Thymus (tissue), 11 donors: ENCODE measurements at regions not wholly inside any gene's neighbourhood (a gene's known extent, or its start where the extent isn't known, plus 50 kb on each side); places are given as distances from the start of the nearest gene placed in this dataset.
"Not testable (repeated sequence)": the region's sequence is repeated elsewhere in the genome, so short reads cannot be mapped to it uniquely, and the experiment has no call there.

Experiments used
- DNase-seq, 9 donors: peaks; one replicate each; pipeline ENCODE4 v3.0.0-alpha.2; 2013; ENCODE audit warnings: low spot score in 9 of 9, low read depth in 6 of 9, missing footprints in 1 of 9
- H3K27ac ChIP-seq, 2 donors: one replicate each; pipeline ENCODE4 v1.5.1; 2013; ENCODE audit warnings: control low read depth in 1 of 2, low read depth in 1 of 2, low read length in 1 of 2, mild to moderate bottlenecking in 1 of 2, moderate library complexity in 1 of 2
- H3K27me3 ChIP-seq, 2 donors: one replicate each; pipeline ENCODE4 v1.5.1; 2013; ENCODE audit warnings: low read length in 1 of 2; ENCODE audit not compliant: control insufficient read depth in 2 of 2, insufficient read depth in 1 of 2
- H3K36me3 ChIP-seq, 2 donors: one replicate each; pipeline ENCODE4 v1.5.1; 2013; ENCODE audit warnings: low read length in 1 of 2, mild to moderate bottlenecking in 1 of 2, moderate library complexity in 1 of 2; ENCODE audit not compliant: control insufficient read depth in 2 of 2, insufficient read depth in 2 of 2
- H3K4me1 ChIP-seq, 2 donors: one replicate each; pipeline ENCODE4 v1.5.1; 2013; ENCODE audit warnings: low read length in 2 of 2; ENCODE audit not compliant: control insufficient read depth in 2 of 2, insufficient read depth in 2 of 2
- H3K4me3 ChIP-seq, 2 donors: one replicate each; pipeline ENCODE4 v1.5.1; 2013; ENCODE audit warnings: low read length in 2 of 2, control low read depth in 1 of 2, mild to moderate bottlenecking in 1 of 2
- H3K9me3 ChIP-seq, 2 donors: one replicate each; pipeline ENCODE4 v1.5.1; 2013; ENCODE audit warnings: low read length in 1 of 2, mild to moderate bottlenecking in 1 of 2; ENCODE audit not compliant: control insufficient read depth in 2 of 2, insufficient read depth in 1 of 2
- WGBS: extraction: QIAGEN DNeasy Blood & Tissue Kit; methylation state at CpG from one replicate; pipeline ENCODE4 v1.1.7; 2013; 5-methylcytosine and 5-hydroxymethylcytosine counted together
- donor health status: healthy.

- WGBS: 95% methylated on average over 5 of the region's 5 CpGs
Measured at GRCh38 chr14:57150449-57150848, 118.3 kb downstream of the EXOC5 start.

GRCh38 chr14:57139173-57139572, 129.5 kb downstream of the EXOC5 start:
- no peak overlapping the region for H3K27ac ChIP-seq
- no peaks in the 10 kb centered on the region for H3K4me1 ChIP-seq
- H3K9me3 ChIP-seq: no peaks in the 10 kb centered on the region
- no peaks in the 10 kb centered on the region for H3K36me3 ChIP-seq
- 91% methylated on average over 5 of the region's 5 CpGs for WGBS
- DNase-seq: no peak
- no peak overlapping the region for H3K4me3 ChIP-seq
- no peaks in the 10 kb centered on the region for H3K27me3 ChIP-seq

More at GRCh38 chr14:57150449-57150848, 118.3 kb downstream of the EXOC5 start:
- Histone ChIP-seq H3K4me1 (no peaks in the 10 kb centered on the region), H3K36me3 (no peaks in the 10 kb centered on the region), H3K27ac (no peak overlapping the region), H3K4me3 (no peak overlapping the region), H3K27me3 (no peaks in the 10 kb centered on the region), H3K9me3 (no peaks in the 10 kb centered on the region)
- no peak for DNase-seq

GRCh38 chr14:57136669-57137328, 131.9 kb downstream of the EXOC5 start:
- Histone ChIP-seq H3K36me3 (no peaks in the 10 kb centered on the region), H3K4me3 (no peak overlapping the region), H3K9me3 (no peaks in the 10 kb centered on the region), H3K27ac (no peak overlapping the region), H3K4me1 (no peaks in the 10 kb centered on the region), H3K27me3 (no peaks in the 10 kb centered on the region)
- WGBS: 61% methylated on average over 10 of the region's 10 CpGs
- DNase-seq: no peak

GRCh38 chr14:57127809-57128208, 140.9 kb downstream of the EXOC5 start:
- not testable (repeated sequence) for DNase-seq, H3K27ac ChIP-seq, H3K36me3 ChIP-seq, H3K4me1 ChIP-seq, H3K27me3 ChIP-seq, H3K4me3 ChIP-seq, H3K9me3 ChIP-seq
- WGBS: 95% methylated on average over 6 of the region's 6 CpGs

- H3K27me3 ChIP-seq: no peaks in the 10 kb centered on the region
- no peaks in the 10 kb centered on the region for H3K36me3 ChIP-seq
- no peak overlapping the region for H3K4me3 ChIP-seq
- DNase-seq: no peak
- H3K27ac ChIP-seq: no peak overlapping the region
- H3K9me3 ChIP-seq: no peaks in the 10 kb centered on the region
- no peaks in the 10 kb centered on the region for H3K4me1 ChIP-seq
- 82% methylated on average over 3 of the region's 3 CpGs for WGBS
Measured at GRCh38 chr14:57122129-57122528, 146.6 kb downstream of the EXOC5 start.

- not testable (repeated sequence) for H3K4me3 ChIP-seq, H3K36me3 ChIP-seq, DNase-seq, H3K9me3 ChIP-seq, H3K4me1 ChIP-seq, H3K27ac ChIP-seq, H3K27me3 ChIP-seq
- 91% methylated on average over 32 of the region's 32 CpGs for WGBS
Measured at GRCh38 chr14:57112072-57112807, 156.5 kb downstream of the EXOC5 start.

GRCh38 chr14:57110411-57110810, 158.3 kb downstream of the EXOC5 start:
- H3K36me3 ChIP-seq, H3K27ac ChIP-seq, H3K9me3 ChIP-seq, H3K4me1 ChIP-seq, DNase-seq, H3K27me3 ChIP-seq, H3K4me3 ChIP-seq: not testable (repeated sequence)
- 97% methylated on average over 4 of the region's 4 CpGs for WGBS

- 78% methylated on average over 13 of the region's 13 CpGs for WGBS
- Histone ChIP-seq H3K27me3 (no peaks in the 10 kb centered on the region), H3K4me3 (no peak overlapping the region), H3K27ac (no peak overlapping the region), H3K4me1 (no peaks in the 10 kb centered on the region), H3K36me3 (no peaks in the 10 kb centered on the region), H3K9me3 (no peaks in the 10 kb centered on the region)
- no peak for DNase-seq
Measured at GRCh38 chr14:57091030-57091608, 177.6 kb downstream of the EXOC5 start.

- no peak for DNase-seq
- no peak overlapping the region for H3K4me3 ChIP-seq
- WGBS: 79% methylated on average over 2 of the region's 2 CpGs
- H3K27ac ChIP-seq: no peak overlapping the region
- H3K9me3 ChIP-seq: no peaks in the 10 kb centered on the region
- H3K4me1 ChIP-seq: no peaks in the 10 kb centered on the region
- no peaks in the 10 kb centered on the region for H3K27me3 ChIP-seq
- H3K36me3 ChIP-seq: no peaks in the 10 kb centered on the region
Measured at GRCh38 chr14:57089901-57090300, 178.8 kb downstream of the EXOC5 start.
